A549 (cell line): ENCODE measurements at regions not wholly inside any gene's neighbourhood (a gene's known extent, or its start where the extent isn't known, plus 50 kb on each side); places are given as distances from the start of the nearest gene placed in this dataset.
"Not testable (repeated sequence)": the region's sequence is repeated elsewhere in the genome, so short reads cannot be mapped to it uniquely, and the experiment has no call there.

Experiments
- CTCF ChIP-seq: fragments of >200 bp; sonication (Bioruptor Twin); formaldehyde crosslinking; IDR thresholded peaks from 3 replicates; pipeline ENCODE4 v1.5.1; 2016
- RFX5 ChIP-seq: fragments of 450-650 bp; IDR thresholded peaks from 2 replicates; pipeline ENCODE4 v1.7.1; 2014; ENCODE audit warnings: antibody characterized with exemption, mild to moderate bottlenecking, moderate library complexity

- not testable (repeated sequence) for TF ChIP-seq RFX5, CTCF
Observed at GRCh38 chr3:63734632-63735031, 82.2 kb downstream of the SNTN start.
